PC-3 (cell line): ENCODE measurements at regions not wholly inside any gene's neighbourhood (a gene's known extent, or its start where the extent isn't known, plus 50 kb on each side); places are given as distances from the start of the nearest gene placed in this dataset.

Experiments used
- ATAC-seq: fragments of 200-7000 bp; cut with Tn5 transposase; 2 replicates; pipeline ENCODE4 v1.9.1; 2020; ENCODE audit warnings: mild to moderate bottlenecking, moderate library complexity
- BruUV-seq: library from RNA; stranded (reverse); fragments of 400-500 nt; replicated peaks from 2 replicates; lab custom pipeline; 2021; lab: Mats Ljungman, UMichigan
- CTCF ChIA-PET: fragments of 300-600 bp; sonication (Branson Sonifier 250); formaldehyde crosslinking; loops from one replicate; lab custom pipeline; 2022; ENCODE audit warnings: antibody characterized with exemption; lab: Charles Lee
- POLR2A ChIA-PET: fragments of 300-600 bp; sonication (Branson Sonifier 250); formaldehyde crosslinking; loops from one replicate; lab custom pipeline; 2022; ENCODE audit warnings: antibody characterized with exemption; ENCODE audit not compliant: unreplicated experiment; lab: Charles Lee
- DNase-seq: peaks from one replicate; pipeline ENCODE4 v3.0.0-alpha.2; 2015
- H2AFZ ChIP-seq: fragments of 300-600 bp; sonication (generic); 2 replicates; pipeline ENCODE4 v1.6.0; 2016; ENCODE audit warnings: antibody characterized with exemption, low read length
- H3F3A ChIP-seq: fragments of 300-600 bp; sonication (generic); one replicate; pipeline ENCODE4 v1.6.0; 2017; ENCODE audit warnings: antibody characterized with exemption, low read length, control low read depth, mild to moderate bottlenecking; ENCODE audit not compliant: unreplicated experiment
- H3K27ac ChIP-seq: fragments of 300-600 bp; sonication (generic); 2 replicates; pipeline ENCODE4 v1.5.1; 2016; ENCODE audit warnings: mild to moderate bottlenecking, low read length
- H3K27me3 ChIP-seq: fragments of 300-600 bp; sonication (generic); 2 replicates; pipeline ENCODE4 v1.6.1; 2016; ENCODE audit warnings: low read length, mixed read lengths
- H3K36me3 ChIP-seq: fragments of 300-600 bp; sonication (generic); 2 replicates; pipeline ENCODE4 v1.6.1; 2016; ENCODE audit warnings: low read depth, mixed run types, low read length, mixed read lengths
- H3K4me1 ChIP-seq: fragments of 300-600 bp; sonication (generic); 2 replicates; pipeline ENCODE4 v1.5.1; 2016; ENCODE audit warnings: low read length; ENCODE audit not compliant: insufficient read depth
- H3K4me2 ChIP-seq: fragments of 300-600 bp; sonication (generic); 2 replicates; pipeline ENCODE4 v1.6.0; 2016; ENCODE audit warnings: low read length
- H3K4me3 ChIP-seq: fragments of 300-600 bp; sonication (generic); 2 replicates; pipeline ENCODE4 v1.5.1; 2016; ENCODE audit warnings: mild to moderate bottlenecking, low read length, mixed read lengths
- H3K79me2 ChIP-seq: fragments of 300-600 bp; sonication (generic); 2 replicates; pipeline ENCODE4 v1.6.1; 2017; ENCODE audit warnings: low read length, mixed read lengths
- H3K9ac ChIP-seq: fragments of 300-600 bp; sonication (generic); 2 replicates; pipeline ENCODE4 v1.6.0; 2016; ENCODE audit warnings: mild to moderate bottlenecking, low read length
- H3K9me2 ChIP-seq: fragments of 300-600 bp; sonication (generic); replicated peaks from 2 replicates; pipeline ENCODE4 v1.6.1; 2016; ENCODE audit warnings: mixed run types, low read length, mixed read lengths
- H3K9me3 ChIP-seq: fragments of 300-600 bp; sonication (generic); 2 replicates; pipeline ENCODE4 v1.6.1; 2016; ENCODE audit warnings: low read length, mixed read lengths
- H4K20me1 ChIP-seq: fragments of 300-600 bp; sonication (generic); 2 replicates; pipeline ENCODE4 v1.6.1; 2016; ENCODE audit warnings: low read length, mixed read lengths
- CTCF ChIP-seq: fragments of 300-600 bp; sonication (generic); conservative IDR thresholded peaks from 2 replicates; pipeline ENCODE4 v1.5.1; 2017; ENCODE audit warnings: antibody characterized with exemption, low read depth, mild to moderate bottlenecking, low read length
- EZH2 ChIP-seq: fragments of 300-600 bp; sonication (generic); IDR thresholded peaks from one replicate; pipeline ENCODE4 v1.6.1; 2017; ENCODE audit warnings: antibody characterized with exemption, mild to moderate bottlenecking, low read length; ENCODE audit not compliant: unreplicated experiment
- EZH2phosphoT487 ChIP-seq: fragments of 300-600 bp; sonication (generic); IDR thresholded peaks from 2 replicates; pipeline ENCODE4 v1.6.1; 2018; ENCODE audit warnings: mild to moderate bottlenecking, antibody characterized with exemption, low read length, borderline replicate concordance
- intact Hi-C: fragments of 100-400 bp; cut with micrococcal nuclease; formaldehyde crosslinking; loops from 2 replicates; pipeline ENCODE4 v1.9.0; 2023

DNA sequence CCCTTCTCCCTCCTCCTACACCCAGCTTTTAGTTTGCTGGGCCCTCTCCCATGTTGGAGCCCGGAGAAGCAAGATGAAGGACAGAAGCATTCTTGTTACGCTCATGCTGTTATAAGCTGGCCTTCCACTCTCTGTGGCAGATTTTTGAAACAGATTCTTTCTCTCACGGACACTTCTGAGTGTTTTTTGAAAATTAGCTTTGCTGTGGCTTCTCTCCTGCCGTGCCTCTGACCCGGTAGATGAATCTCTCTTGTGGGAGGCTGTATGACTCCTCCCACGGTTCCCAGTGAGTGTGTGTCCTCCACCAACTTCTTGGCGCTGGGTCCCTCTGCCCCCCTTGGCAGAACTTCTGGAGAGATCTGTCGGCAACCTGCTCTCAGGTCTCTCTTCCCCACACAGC, 269.3 kb upstream of the MYT1L start:
- no peaks in the 10 kb centered on the region for H3K4me1 ChIP-seq
- CTCF ChIA-PET, result no interaction called here
- no TSS peak for BruUV-seq
- H3F3A ChIP-seq, result no peaks in the 10 kb centered on the region
- intact Hi-C loops, result no loop called here
- no peaks in the 10 kb centered on the region for H4K20me1 ChIP-seq
- POLR2A ChIA-PET, result no interaction called here
- no peak overlapping the region for H3K4me2 ChIP-seq
- no peaks in the 10 kb centered on the region for H3K79me2 ChIP-seq
- ATAC-seq, result no peak
- H3K27ac ChIP-seq, result no peak overlapping the region
- no peaks in the 10 kb centered on the region for H3K9me2 ChIP-seq
- H3K9ac ChIP-seq, result no peak overlapping the region
- H3K27me3 ChIP-seq, result peaks cover 38% of the 10 kb centered on the region; the same call in 1 of the 2 replicates
- no peak overlapping the region for H2AFZ ChIP-seq
- no peak for DNase-seq
- TF ChIP-seq CTCF, result no peak
- no peak for TF ChIP-seq EZH2
- no peak for TF ChIP-seq EZH2phosphoT487
- no peaks in the 10 kb centered on the region for H3K9me3 ChIP-seq
- H3K36me3 ChIP-seq, result no peaks in the 10 kb centered on the region
- H3K4me3 ChIP-seq, result no peak overlapping the region

- no TSS peak for BruUV-seq
- Histone ChIP-seq H3K9me3 (no peaks in the 10 kb centered on the region), H3K4me3 (no peak overlapping the region), H3K27ac (no peak overlapping the region), H3K9ac (no peak overlapping the region), H3K9me2 (no peaks in the 10 kb centered on the region), H3K4me2 (no peak overlapping the region), H2AFZ (no peak overlapping the region), H3F3A (no peaks in the 10 kb centered on the region), H3K79me2 (no peaks in the 10 kb centered on the region), H3K4me1 (no peaks in the 10 kb centered on the region), H3K36me3 (no peaks in the 10 kb centered on the region), H3K27me3 (peaks cover 38% of the 10 kb centered on the region; the same call in 1 of the 2 replicates), H4K20me1 (no peaks in the 10 kb centered on the region)
- no peak for DNase-seq
- TF ChIP-seq EZH2, result no peak
- TF ChIP-seq EZH2phosphoT487, result no peak
- TF ChIP-seq CTCF, result no peak
- ATAC-seq, result no peak
- ChIA-PET POLR2A (no interaction called here), CTCF (no interaction called here)
- intact Hi-C loops, result no loop called here
Observed at GRCh38 chr2:2599441-2599840, 268.4 kb upstream of the MYT1L start.

GRCh38 chr2:2597712-2598111, 266.6 kb upstream of the MYT1L start:
- no peaks in the 10 kb centered on the region for H3K4me1 ChIP-seq
- no peaks in the 10 kb centered on the region for H3K79me2 ChIP-seq
- H4K20me1 ChIP-seq, result no peaks in the 10 kb centered on the region
- no peak for TF ChIP-seq EZH2phosphoT487
- TF ChIP-seq CTCF, result no peak
- TF ChIP-seq EZH2, result no peak
- H3F3A ChIP-seq, result no peaks in the 10 kb centered on the region
- H3K27me3 ChIP-seq, result peaks cover 35% of the 10 kb centered on the region; the same call in 1 of the 2 replicates
- H3K9me3 ChIP-seq, result no peaks in the 10 kb centered on the region
- H3K36me3 ChIP-seq, result no peaks in the 10 kb centered on the region
- DNase-seq, result no peak
- intact Hi-C loops, result no loop called here
- H3K9me2 ChIP-seq, result no peaks in the 10 kb centered on the region
- ChIA-PET CTCF (no interaction called here), POLR2A (no interaction called here)
- H3K4me3 ChIP-seq, result no peak overlapping the region
- ATAC-seq, result no peak
- no peak overlapping the region for H3K9ac ChIP-seq
- no peak overlapping the region for H3K27ac ChIP-seq
- no peak overlapping the region for H2AFZ ChIP-seq
- no TSS peak for BruUV-seq
- H3K4me2 ChIP-seq, result no peak overlapping the region
